Caco-2 (cell line): ENCODE measurements at regions not wholly inside any gene's neighbourhood (a gene's known extent, or its start where the extent isn't known, plus 50 kb on each side); places are given as distances from the start of the nearest gene placed in this dataset.

Experiments
- BruUV-seq: library from RNA; stranded (reverse); fragments of 400-500 nt; replicated peaks from 2 replicates; lab custom pipeline; 2021; lab: Mats Ljungman, UMichigan
- CTCF ChIA-PET: fragments of 300-600 bp; sonication (Branson Sonifier 250); formaldehyde crosslinking; loops from one replicate; lab custom pipeline; 2022; ENCODE audit warnings: antibody characterized with exemption; lab: Charles Lee
- POLR2A ChIA-PET: fragments of 300-600 bp; sonication (Branson Sonifier 250); formaldehyde crosslinking; loops from one replicate; lab custom pipeline; 2022; ENCODE audit warnings: antibody characterized with exemption; lab: Charles Lee
- DNase-seq, 2 experiments: peaks; one replicate each; pipeline versions ENCODE4 v3.0.0 to v3.0.0-alpha.2; 2020 to 2022
- H3K27me3 ChIP-seq: replicated peaks from 2 replicates; pipeline ENCODE4 v1.6.0; 2011; ENCODE audit warnings: low read length; ENCODE audit not compliant: control insufficient read depth, insufficient read depth
- H3K36me3 ChIP-seq: 2 replicates; pipeline ENCODE4 v1.5.1; 2011; ENCODE audit warnings: low read length; ENCODE audit not compliant: control insufficient read depth, insufficient read depth
- H3K4me1 ChIP-seq: fragments of 250-450 bp; sonication (Bioruptor Pico); 2 replicates; pipeline ENCODE4 v1.5.1; 2020; ENCODE audit warnings: mild to moderate bottlenecking
- H3K4me3 ChIP-seq: 2 replicates; pipeline ENCODE4 v1.5.1; 2011; ENCODE audit warnings: low read depth, mild to moderate bottlenecking, control low read depth, low read length
- H3K9me3 ChIP-seq: fragments of 250-450 bp; sonication (Bioruptor Pico); 2 replicates; pipeline ENCODE4 v1.5.1; 2020; ENCODE audit warnings: mild to moderate bottlenecking, moderate library complexity
- H3K27ac Mint-ChIP-seq: one replicate; pipeline ENCODE4 v1.8.0; 2022; ENCODE audit warnings: mixed read lengths; ENCODE audit not compliant: unreplicated experiment
- H3K27me3 Mint-ChIP-seq: one replicate; pipeline ENCODE4 v1.8.0; 2022; ENCODE audit warnings: mixed read lengths; ENCODE audit not compliant: insufficient read depth, unreplicated experiment
- H3K36me3 Mint-ChIP-seq: one replicate; pipeline ENCODE4 v1.8.0; 2022; ENCODE audit warnings: mild to moderate bottlenecking, mixed read lengths; ENCODE audit not compliant: insufficient read depth, unreplicated experiment
- H3K4me1 Mint-ChIP-seq: one replicate; pipeline ENCODE4 v1.8.0; 2022; ENCODE audit warnings: low read depth, mixed read lengths; ENCODE audit not compliant: unreplicated experiment
- H3K4me3 Mint-ChIP-seq: one replicate; pipeline ENCODE4 v1.8.0; 2022; ENCODE audit warnings: mild to moderate bottlenecking, moderate library complexity, mixed read lengths; ENCODE audit not compliant: unreplicated experiment
- H3K9me3 Mint-ChIP-seq: one replicate; pipeline ENCODE4 v1.8.0; 2022; ENCODE audit warnings: mixed read lengths; ENCODE audit not compliant: unreplicated experiment
- intact Hi-C: fragments of 100-400 bp; cut with micrococcal nuclease; formaldehyde crosslinking; loops from one replicate; pipeline ENCODE4 v1.10.0; 2022; ENCODE audit not compliant: unreplicated experiment
- TF ChIP-seq, protein P1 (sequence below), 2 experiments: fragments of 200-600 bp in 1 of 2; IDR thresholded peaks; 1 replicate in 1 of 2; 2 replicates in 1 of 2; pipeline versions ENCODE4 v1.5.1 to v1.8.0; 2011 to 2022; ENCODE audit warnings: antibody characterized with exemption in 1 of 2, control low read depth in 1 of 2, inconsistent platforms in 1 of 2, low read depth in 1 of 2, low read length in 1 of 2, mild to moderate bottlenecking in 1 of 2, moderate library complexity in 1 of 2; ENCODE audit not compliant: insufficient read depth in 1 of 2, severe bottlenecking in 1 of 2, unreplicated experiment in 1 of 2

DNA sequence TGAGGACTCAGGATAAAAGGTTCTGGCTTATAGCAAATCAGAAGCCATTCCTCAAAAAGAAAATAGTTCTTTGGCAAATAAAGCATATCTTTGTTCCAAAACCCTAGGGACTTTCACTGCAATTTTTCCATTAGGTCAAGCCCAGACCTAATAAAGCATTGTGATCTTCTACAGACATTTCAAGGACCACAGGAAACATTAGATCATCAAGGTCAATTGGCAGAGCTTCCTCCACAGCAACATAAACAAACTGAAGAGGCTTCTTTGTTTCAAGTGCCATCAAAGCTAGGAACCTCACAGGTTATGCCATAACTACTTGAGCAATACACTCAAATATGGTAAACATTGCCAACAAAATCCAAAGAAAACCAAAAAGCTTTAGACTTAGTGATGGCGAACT is 144.9 kb downstream of the ANXA5 start:
- TF ChIP-seq, protein P1, sequence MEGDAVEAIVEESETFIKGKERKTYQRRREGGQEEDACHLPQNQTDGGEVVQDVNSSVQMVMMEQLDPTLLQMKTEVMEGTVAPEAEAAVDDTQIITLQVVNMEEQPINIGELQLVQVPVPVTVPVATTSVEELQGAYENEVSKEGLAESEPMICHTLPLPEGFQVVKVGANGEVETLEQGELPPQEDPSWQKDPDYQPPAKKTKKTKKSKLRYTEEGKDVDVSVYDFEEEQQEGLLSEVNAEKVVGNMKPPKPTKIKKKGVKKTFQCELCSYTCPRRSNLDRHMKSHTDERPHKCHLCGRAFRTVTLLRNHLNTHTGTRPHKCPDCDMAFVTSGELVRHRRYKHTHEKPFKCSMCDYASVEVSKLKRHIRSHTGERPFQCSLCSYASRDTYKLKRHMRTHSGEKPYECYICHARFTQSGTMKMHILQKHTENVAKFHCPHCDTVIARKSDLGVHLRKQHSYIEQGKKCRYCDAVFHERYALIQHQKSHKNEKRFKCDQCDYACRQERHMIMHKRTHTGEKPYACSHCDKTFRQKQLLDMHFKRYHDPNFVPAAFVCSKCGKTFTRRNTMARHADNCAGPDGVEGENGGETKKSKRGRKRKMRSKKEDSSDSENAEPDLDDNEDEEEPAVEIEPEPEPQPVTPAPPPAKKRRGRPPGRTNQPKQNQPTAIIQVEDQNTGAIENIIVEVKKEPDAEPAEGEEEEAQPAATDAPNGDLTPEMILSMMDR (IDR thresholded peaks at IDR 0.05; ENCODE audit: insufficient read depth in 1 of 2, low read depth in 1 of 2, low read length in 1 of 2, severe bottlenecking in 1 of 2, unreplicated experiment in 1 of 2) = no peak
- Histone ChIP-seq H3K4me1 (no peaks in the 10 kb centered on the region), H3K9me3 (no peaks in the 10 kb centered on the region), H3K4me3 (no peak overlapping the region), H3K36me3 (no peaks in the 10 kb centered on the region), H3K27me3 (no peaks in the 10 kb centered on the region; the same call in 1 of the 2 replicates)
- BruUV-seq = no TSS peak
- ChIA-PET POLR2A (no interaction called here), CTCF (no interaction called here)
- H3K4me3 Mint-ChIP-seq = no peak overlapping the region
- DNase-seq = no peak
- H3K27ac Mint-ChIP-seq = no peak overlapping the region
- no peaks in the 10 kb centered on the region for H3K36me3 Mint-ChIP-seq
- H3K4me1 Mint-ChIP-seq = no peaks in the 10 kb centered on the region
- intact Hi-C loops = no loop called here
- peaks cover 5% of the 10 kb centered on the region for H3K9me3 Mint-ChIP-seq
- H3K27me3 Mint-ChIP-seq = peaks cover 21% of the 10 kb centered on the region

DNA sequence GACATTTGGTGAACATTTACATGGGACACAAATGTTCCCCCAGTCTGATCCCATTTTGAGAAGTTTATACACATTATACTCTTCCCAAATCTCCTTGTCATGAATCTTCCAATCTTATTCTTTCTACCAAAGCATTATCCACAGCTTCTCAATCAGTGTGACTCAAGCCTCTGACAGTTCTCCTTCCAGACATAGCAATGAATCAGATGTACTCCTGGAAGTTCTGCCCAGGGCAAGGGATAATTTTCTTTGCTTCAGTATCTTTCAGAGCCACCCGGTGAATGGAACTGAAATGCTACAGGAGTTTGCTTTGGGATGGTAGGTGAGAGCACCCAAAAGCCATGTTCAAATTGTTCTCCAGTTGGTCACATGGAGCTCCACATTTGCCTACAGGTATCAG is 145.5 kb downstream of the ANXA5 start:
- no peak overlapping the region for H3K4me3 Mint-ChIP-seq
- H3K27me3 Mint-ChIP-seq = peaks cover 20% of the 10 kb centered on the region
- intact Hi-C loops = no loop called here
- ChIA-PET POLR2A (no interaction called here), CTCF (no interaction called here)
- Histone ChIP-seq H3K4me3 (no peak overlapping the region), H3K27me3 (no peaks in the 10 kb centered on the region; the same call in 1 of the 2 replicates), H3K36me3 (no peaks in the 10 kb centered on the region), H3K4me1 (no peaks in the 10 kb centered on the region), H3K9me3 (no peaks in the 10 kb centered on the region)
- no TSS peak for BruUV-seq
- TF ChIP-seq, protein P1 (IDR thresholded peaks at IDR 0.05; ENCODE audit: insufficient read depth in 1 of 2, low read depth in 1 of 2, low read length in 1 of 2, severe bottlenecking in 1 of 2, unreplicated experiment in 1 of 2) = no peak
- H3K9me3 Mint-ChIP-seq = peaks cover 5% of the 10 kb centered on the region
- no peaks in the 10 kb centered on the region for H3K4me1 Mint-ChIP-seq
- no peak overlapping the region for H3K27ac Mint-ChIP-seq
- no peaks in the 10 kb centered on the region for H3K36me3 Mint-ChIP-seq
- DNase-seq = no peak

DNA sequence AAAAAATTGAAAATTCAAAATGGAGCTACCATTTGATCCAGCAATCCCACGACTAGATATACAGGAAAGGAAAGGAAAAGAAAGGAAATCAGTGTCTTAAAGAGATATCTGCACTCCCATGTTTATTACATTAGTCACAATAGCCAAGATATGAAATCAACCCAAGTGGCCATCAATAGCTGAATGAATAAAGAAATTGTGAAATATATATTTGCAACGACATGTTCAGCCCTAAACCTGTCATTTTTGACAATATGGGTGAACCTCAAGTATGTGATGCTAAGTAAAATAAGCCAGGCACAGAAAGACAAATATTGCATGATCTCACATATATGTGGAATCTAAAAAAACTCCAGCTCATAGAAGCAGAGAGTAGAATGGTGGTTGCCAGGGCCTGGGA is 155.1 kb downstream of the ANXA5 start:
- no peak for DNase-seq
- BruUV-seq = no TSS peak
- H3K4me1 Mint-ChIP-seq = no peaks in the 10 kb centered on the region
- no peaks in the 10 kb centered on the region for H3K9me3 Mint-ChIP-seq
- Histone ChIP-seq H3K36me3 (no peaks in the 10 kb centered on the region), H3K4me3 (no peak overlapping the region), H3K4me1 (no peaks in the 10 kb centered on the region), H3K27me3 (no peaks in the 10 kb centered on the region), H3K9me3 (no peaks in the 10 kb centered on the region)
- TF ChIP-seq, protein P1 (IDR thresholded peaks at IDR 0.05; ENCODE audit: insufficient read depth in 1 of 2, low read depth in 1 of 2, low read length in 1 of 2, severe bottlenecking in 1 of 2, unreplicated experiment in 1 of 2) = no peak
- intact Hi-C loops = no loop called here
- ChIA-PET CTCF (no interaction called here), POLR2A (no interaction called here)
- H3K4me3 Mint-ChIP-seq = no peak overlapping the region
- peaks cover 2% of the 10 kb centered on the region for H3K27me3 Mint-ChIP-seq
- no peak overlapping the region for H3K27ac Mint-ChIP-seq
- no peaks in the 10 kb centered on the region for H3K36me3 Mint-ChIP-seq
